ENCODE measurements at regions not wholly inside any gene's neighbourhood (a gene's known extent, or its start where the extent isn't known, plus 50 kb on each side); places are given as distances from the start of the nearest gene placed in this dataset.

- TF ChIP-seq POLR2A (IDR thresholded peaks at IDR 0.05; ENCODE audit: low read length): no peak
- no peak for TF ChIP-seq GATA1 (IDR thresholded peaks at IDR 0.05; ENCODE audit: low read depth, low read length)
These were observed 126.1 kb downstream of the FAM161A start for GRCh38 chr2:61727746-61728145.
